ENCODE measurements at regions not wholly inside any gene's neighbourhood (a gene's known extent, or its start where the extent isn't known, plus 50 kb on each side); places are given as distances from the start of the nearest gene placed in this dataset.

DNA sequence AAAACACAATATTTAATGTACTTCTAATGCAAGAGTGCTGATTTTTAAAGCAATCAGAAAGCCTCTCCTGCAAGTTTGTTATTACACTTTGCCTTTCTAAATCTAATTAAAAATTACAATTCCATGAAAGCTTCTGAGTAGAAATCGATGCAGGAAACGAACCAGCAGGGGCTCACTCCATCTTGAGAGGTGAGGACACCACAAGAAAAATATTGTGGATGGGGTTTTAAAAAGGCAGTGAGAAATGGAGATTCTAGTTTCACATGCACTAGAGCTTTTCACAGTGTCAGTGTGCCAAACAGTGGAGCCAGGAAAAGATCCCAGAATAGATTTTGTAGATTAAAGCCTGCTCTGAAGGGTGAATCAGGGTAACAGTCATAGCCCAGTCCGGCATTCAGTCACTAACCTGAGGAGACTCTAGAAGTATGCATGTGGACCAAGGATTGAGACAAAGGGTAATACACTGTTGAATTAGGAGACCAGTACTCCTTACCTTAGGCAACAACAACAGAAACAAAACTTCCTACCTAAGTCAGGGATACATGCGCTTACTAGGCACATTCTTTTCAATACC, 362.3 kb downstream of the NAF1 start:
- H3K9ac ChIP-seq: no peak overlapping the region
- no peaks in the 10 kb centered on the region for H3K27me3 ChIP-seq (ENCODE audit: control insufficient read depth, insufficient read depth, low read length)
- TF ChIP-seq, protein P1, sequence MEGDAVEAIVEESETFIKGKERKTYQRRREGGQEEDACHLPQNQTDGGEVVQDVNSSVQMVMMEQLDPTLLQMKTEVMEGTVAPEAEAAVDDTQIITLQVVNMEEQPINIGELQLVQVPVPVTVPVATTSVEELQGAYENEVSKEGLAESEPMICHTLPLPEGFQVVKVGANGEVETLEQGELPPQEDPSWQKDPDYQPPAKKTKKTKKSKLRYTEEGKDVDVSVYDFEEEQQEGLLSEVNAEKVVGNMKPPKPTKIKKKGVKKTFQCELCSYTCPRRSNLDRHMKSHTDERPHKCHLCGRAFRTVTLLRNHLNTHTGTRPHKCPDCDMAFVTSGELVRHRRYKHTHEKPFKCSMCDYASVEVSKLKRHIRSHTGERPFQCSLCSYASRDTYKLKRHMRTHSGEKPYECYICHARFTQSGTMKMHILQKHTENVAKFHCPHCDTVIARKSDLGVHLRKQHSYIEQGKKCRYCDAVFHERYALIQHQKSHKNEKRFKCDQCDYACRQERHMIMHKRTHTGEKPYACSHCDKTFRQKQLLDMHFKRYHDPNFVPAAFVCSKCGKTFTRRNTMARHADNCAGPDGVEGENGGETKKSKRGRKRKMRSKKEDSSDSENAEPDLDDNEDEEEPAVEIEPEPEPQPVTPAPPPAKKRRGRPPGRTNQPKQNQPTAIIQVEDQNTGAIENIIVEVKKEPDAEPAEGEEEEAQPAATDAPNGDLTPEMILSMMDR (IDR thresholded peaks at IDR 0.05): no peak
- no peak overlapping the region for H3K4me2 ChIP-seq (ENCODE audit: low read length)
- no peak overlapping the region for H2AFZ ChIP-seq
- H3K9me3 ChIP-seq (ENCODE audit: control insufficient read depth, low read length): no peaks in the 10 kb centered on the region
- H3K36me3 ChIP-seq (ENCODE audit: control insufficient read depth, insufficient read depth, low read length): no peaks in the 10 kb centered on the region
- no peak overlapping the region for H3K27ac ChIP-seq
- H3K79me2 ChIP-seq: no peaks in the 10 kb centered on the region
- no peaks in the 10 kb centered on the region for H3K4me1 ChIP-seq
- no peak overlapping the region for H3K4me3 ChIP-seq (ENCODE audit: low read depth, low read length)

DNA sequence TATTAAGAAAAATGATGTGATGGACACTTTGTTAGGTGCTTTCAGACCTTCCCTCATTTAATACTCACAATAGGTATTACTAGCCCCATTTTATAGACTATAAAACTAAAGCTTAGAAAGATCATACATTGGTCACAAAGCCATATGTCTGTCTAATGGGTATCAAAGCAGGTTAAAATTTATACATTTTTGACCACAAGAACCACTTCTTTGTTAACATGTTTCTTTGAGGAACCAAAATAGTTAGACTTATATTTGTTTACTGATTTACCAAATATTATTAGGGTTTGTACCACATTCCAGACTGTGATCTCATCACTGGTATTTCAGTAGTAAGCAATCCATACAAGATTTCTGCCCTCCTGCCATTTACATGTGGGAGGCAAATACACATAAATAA, 363.3 kb downstream of the NAF1 start:
- no peak overlapping the region for H3K9ac ChIP-seq
- no peaks in the 10 kb centered on the region for H3K79me2 ChIP-seq
- no peaks in the 10 kb centered on the region for H3K36me3 ChIP-seq (ENCODE audit: control insufficient read depth, insufficient read depth, low read length)
- H2AFZ ChIP-seq: no peak overlapping the region
- no peak overlapping the region for H3K27ac ChIP-seq
- no peak overlapping the region for H3K4me3 ChIP-seq (ENCODE audit: low read depth, low read length)
- H3K27me3 ChIP-seq (ENCODE audit: control insufficient read depth, insufficient read depth, low read length): no peaks in the 10 kb centered on the region
- H3K4me2 ChIP-seq (ENCODE audit: low read length): no peak overlapping the region
- no peaks in the 10 kb centered on the region for H3K9me3 ChIP-seq (ENCODE audit: control insufficient read depth, low read length)
- TF ChIP-seq, protein P1 (IDR thresholded peaks at IDR 0.05): no peak
- H3K4me1 ChIP-seq: no peaks in the 10 kb centered on the region

DNA sequence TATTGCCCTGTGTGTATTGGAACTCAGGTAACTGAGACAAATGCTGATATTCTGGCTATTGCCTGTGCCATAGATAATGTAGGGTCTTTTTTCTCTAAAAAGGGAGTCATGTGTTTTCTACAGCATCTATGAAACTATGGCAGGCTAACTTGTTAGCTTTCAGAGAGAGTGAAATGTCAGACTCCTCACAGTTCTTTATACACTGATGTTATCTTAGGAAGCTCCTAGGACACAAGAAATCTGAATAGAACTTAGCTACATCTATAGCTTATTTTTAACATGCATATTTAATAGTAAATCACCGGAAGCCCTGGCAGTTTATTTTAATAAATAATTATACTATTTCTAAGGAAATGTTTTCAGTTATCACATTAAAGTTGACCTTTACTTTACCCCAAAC, 369.6 kb downstream of the NAF1 start:
- no peak overlapping the region for H3K9ac ChIP-seq
- H2AFZ ChIP-seq: no peak overlapping the region
- TF ChIP-seq, protein P1 (IDR thresholded peaks at IDR 0.05): no peak
- no peaks in the 10 kb centered on the region for H3K9me3 ChIP-seq (ENCODE audit: control insufficient read depth, low read length)
- no peaks in the 10 kb centered on the region for H3K27me3 ChIP-seq (ENCODE audit: control insufficient read depth, insufficient read depth, low read length)
- no peak overlapping the region for H3K27ac ChIP-seq
- H3K4me2 ChIP-seq (ENCODE audit: low read length): no peak overlapping the region
- no peaks in the 10 kb centered on the region for H3K79me2 ChIP-seq
- H3K4me1 ChIP-seq: no peaks in the 10 kb centered on the region
- no peaks in the 10 kb centered on the region for H3K36me3 ChIP-seq (ENCODE audit: control insufficient read depth, insufficient read depth, low read length)
- H3K4me3 ChIP-seq (ENCODE audit: low read depth, low read length): no peak overlapping the region

DNA sequence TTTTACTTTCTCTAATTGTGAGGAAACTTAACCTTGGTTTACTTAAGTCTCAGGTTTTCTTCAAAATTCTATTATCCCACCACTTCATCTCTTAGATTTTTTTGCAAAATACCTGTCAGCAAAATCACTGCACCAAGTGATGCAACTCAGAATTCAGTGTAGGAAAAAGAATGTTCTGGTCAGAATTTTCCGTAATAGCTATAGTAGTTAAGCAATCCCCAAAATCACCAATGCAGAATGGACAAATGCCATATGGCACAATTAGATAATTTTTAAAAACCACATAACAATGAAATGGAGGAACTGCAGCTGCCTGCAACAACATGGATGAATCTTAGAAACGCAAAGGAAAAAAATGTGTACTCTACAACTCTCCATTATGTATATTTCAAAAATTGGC, 373.1 kb downstream of the NAF1 start:
- Histone ChIP-seq H3K9ac (no peak overlapping the region), H3K9me3 (ENCODE audit: control insufficient read depth, low read length) (no peaks in the 10 kb centered on the region)

DNA sequence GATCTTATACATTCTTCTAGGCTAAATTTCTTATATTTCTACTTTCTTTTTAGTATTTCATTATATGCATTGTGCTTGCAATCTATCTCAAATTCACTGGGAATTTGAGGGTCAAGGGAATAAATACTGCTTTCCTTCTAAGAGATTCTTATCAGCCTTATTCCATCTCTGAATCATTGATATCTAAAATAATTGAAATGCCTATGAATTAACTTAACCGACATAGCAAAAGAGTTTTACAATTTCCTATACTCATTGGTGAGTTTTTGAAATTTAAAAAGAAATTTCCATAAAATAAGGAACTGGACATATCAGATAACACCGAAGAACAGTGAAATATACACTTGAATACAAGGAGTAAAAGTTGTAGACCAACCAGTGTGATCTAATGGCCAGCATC, 373.7 kb downstream of the NAF1 start:
- H3K36me3 ChIP-seq (ENCODE audit: control insufficient read depth, insufficient read depth, low read length): no peaks in the 10 kb centered on the region
- no peaks in the 10 kb centered on the region for H3K9me3 ChIP-seq (ENCODE audit: control insufficient read depth, low read length)
- no peak overlapping the region for H3K27ac ChIP-seq
- no peaks in the 10 kb centered on the region for H3K27me3 ChIP-seq (ENCODE audit: control insufficient read depth, insufficient read depth, low read length)
- H2AFZ ChIP-seq: no peak overlapping the region
- H3K79me2 ChIP-seq: no peaks in the 10 kb centered on the region
- TF ChIP-seq, protein P1 (IDR thresholded peaks at IDR 0.05): no peak
- no peak overlapping the region for H3K9ac ChIP-seq
- no peaks in the 10 kb centered on the region for H3K4me1 ChIP-seq
- no peak overlapping the region for H3K4me3 ChIP-seq (ENCODE audit: low read depth, low read length)
- H3K4me2 ChIP-seq (ENCODE audit: low read length): no peak overlapping the region

More for the DNA sequence above, 373.1 kb downstream of the NAF1 start:
- Histone ChIP-seq H3K4me3 (ENCODE audit: low read depth, low read length) (no peak overlapping the region), H2AFZ (no peak overlapping the region), H3K79me2 (no peaks in the 10 kb centered on the region), H3K36me3 (ENCODE audit: control insufficient read depth, insufficient read depth, low read length) (no peaks in the 10 kb centered on the region), H3K27ac (no peak overlapping the region), H3K4me2 (ENCODE audit: low read length) (no peak overlapping the region), H3K4me1 (no peaks in the 10 kb centered on the region), H3K27me3 (ENCODE audit: control insufficient read depth, insufficient read depth, low read length) (no peaks in the 10 kb centered on the region)
- TF ChIP-seq, protein P1 (IDR thresholded peaks at IDR 0.05): no peak

All from parathyroid adenoma (tissue), 2 donors.